Vagina (tissue), 2 donors: ENCODE measurements at regions not wholly inside any gene's neighbourhood (a gene's known extent, or its start where the extent isn't known, plus 50 kb on each side); places are given as distances from the start of the nearest gene placed in this dataset.

Experiments
- DNase-seq, 2 donors: peaks; one replicate each; pipeline ENCODE4 v3.0.0-alpha.2; 2017; ENCODE audit errors: extremely low spot score in 2 of 2
- H3K27ac ChIP-seq: fragments of 200-600 bp; sonication (generic); one replicate; pipeline ENCODE4 v1.5.1; 2019
- H3K27me3 ChIP-seq: fragments of 200-600 bp; sonication (generic); one replicate; pipeline ENCODE4 v1.5.1; 2019
- H3K36me3 ChIP-seq, 2 donors: fragments of 200-600 bp; sonication (generic); one replicate each; pipeline ENCODE4 v1.5.1; 2017 to 2019
- H3K4me1 ChIP-seq: fragments of 200-600 bp; sonication (generic); one replicate; pipeline ENCODE4 v1.5.1; 2019
- H3K4me3 ChIP-seq, 2 donors: fragments of 200-600 bp; sonication (generic); 1 replicate in 1 of 2; 2 replicates in 1 of 2; pipeline ENCODE4 v1.5.1; 2016 to 2019
- H3K9me3 ChIP-seq: fragments of 200-600 bp; sonication (generic); one replicate; pipeline ENCODE4 v1.5.1; 2019
- POLR2A ChIP-seq, 2 donors: fragments of 450-650 bp; IDR thresholded peaks; one replicate each; pipeline ENCODE4 v1.6.1; 2017; ENCODE audit warnings: antibody characterized with exemption in 2 of 2, mild to moderate bottlenecking in 2 of 2, moderate library complexity in 2 of 2
- POLR2AphosphoS5 ChIP-seq, 2 donors: sonication (generic); formaldehyde crosslinking; IDR thresholded peaks; one replicate each; pipeline ENCODE4 v1.9.0; 2017; ENCODE audit warnings: antibody characterized with exemption in 2 of 2, mild to moderate bottlenecking in 2 of 2, low read depth in 1 of 2; ENCODE audit not compliant: insufficient read depth in 1 of 2
- intact Hi-C: fragments of 100-400 bp; cut with DNase I; formaldehyde crosslinking; loops from one replicate; pipeline ENCODE4 v1.15.1; 2023
- TF ChIP-seq, protein P1 (sequence below), 3 experiments: fragments of 450-650 bp in 2 of 3; fragments of 200-600 bp in 1 of 3; sonication (generic) in 1 of 3; IDR thresholded peaks; one replicate each; pipeline ENCODE4 v1.5.1; 2017 to 2019; ENCODE audit warnings: antibody characterized with exemption in 3 of 3, mild to moderate bottlenecking in 2 of 3, moderate library complexity in 2 of 3

DNA sequence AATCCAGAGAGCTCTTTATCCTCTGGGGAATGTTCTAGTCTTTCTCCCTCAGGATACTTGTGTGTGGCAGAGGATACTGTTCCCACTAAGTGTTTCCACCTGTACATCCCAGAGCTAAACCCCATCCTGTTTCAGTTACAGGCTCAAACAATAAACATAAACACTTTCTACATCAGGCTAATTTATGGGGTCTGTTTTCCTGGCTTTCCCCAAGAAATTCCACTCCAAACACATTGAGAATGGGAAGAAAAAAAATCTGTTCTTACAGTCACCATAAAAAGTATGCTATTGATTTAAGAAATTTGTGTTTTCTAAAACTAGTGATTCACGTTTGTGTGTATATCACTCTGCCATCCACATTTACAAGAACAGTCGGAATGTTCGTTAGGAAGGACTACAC, 293.9 kb upstream of the FOXQ1 start:
- no peaks in the 10 kb centered on the region for H3K27me3 ChIP-seq
- no peaks in the 10 kb centered on the region for H3K36me3 ChIP-seq
- peaks cover 8% of the 10 kb centered on the region for H3K4me1 ChIP-seq
- no peak for DNase-seq
- intact Hi-C loops = no loop called here
- TF ChIP-seq POLR2AphosphoS5 (IDR thresholded peaks at IDR 0.05; ENCODE audit: insufficient read depth in 1 of 2, low read depth in 1 of 2) (no peak), POLR2A (IDR thresholded peaks at IDR 0.05) (no peak)
- TF ChIP-seq, protein P1, sequence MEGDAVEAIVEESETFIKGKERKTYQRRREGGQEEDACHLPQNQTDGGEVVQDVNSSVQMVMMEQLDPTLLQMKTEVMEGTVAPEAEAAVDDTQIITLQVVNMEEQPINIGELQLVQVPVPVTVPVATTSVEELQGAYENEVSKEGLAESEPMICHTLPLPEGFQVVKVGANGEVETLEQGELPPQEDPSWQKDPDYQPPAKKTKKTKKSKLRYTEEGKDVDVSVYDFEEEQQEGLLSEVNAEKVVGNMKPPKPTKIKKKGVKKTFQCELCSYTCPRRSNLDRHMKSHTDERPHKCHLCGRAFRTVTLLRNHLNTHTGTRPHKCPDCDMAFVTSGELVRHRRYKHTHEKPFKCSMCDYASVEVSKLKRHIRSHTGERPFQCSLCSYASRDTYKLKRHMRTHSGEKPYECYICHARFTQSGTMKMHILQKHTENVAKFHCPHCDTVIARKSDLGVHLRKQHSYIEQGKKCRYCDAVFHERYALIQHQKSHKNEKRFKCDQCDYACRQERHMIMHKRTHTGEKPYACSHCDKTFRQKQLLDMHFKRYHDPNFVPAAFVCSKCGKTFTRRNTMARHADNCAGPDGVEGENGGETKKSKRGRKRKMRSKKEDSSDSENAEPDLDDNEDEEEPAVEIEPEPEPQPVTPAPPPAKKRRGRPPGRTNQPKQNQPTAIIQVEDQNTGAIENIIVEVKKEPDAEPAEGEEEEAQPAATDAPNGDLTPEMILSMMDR (IDR thresholded peaks at IDR 0.05) = no peak
- H3K27ac ChIP-seq = no peak overlapping the region
- no peaks in the 10 kb centered on the region for H3K9me3 ChIP-seq
- H3K4me3 ChIP-seq = no peak overlapping the region

DNA sequence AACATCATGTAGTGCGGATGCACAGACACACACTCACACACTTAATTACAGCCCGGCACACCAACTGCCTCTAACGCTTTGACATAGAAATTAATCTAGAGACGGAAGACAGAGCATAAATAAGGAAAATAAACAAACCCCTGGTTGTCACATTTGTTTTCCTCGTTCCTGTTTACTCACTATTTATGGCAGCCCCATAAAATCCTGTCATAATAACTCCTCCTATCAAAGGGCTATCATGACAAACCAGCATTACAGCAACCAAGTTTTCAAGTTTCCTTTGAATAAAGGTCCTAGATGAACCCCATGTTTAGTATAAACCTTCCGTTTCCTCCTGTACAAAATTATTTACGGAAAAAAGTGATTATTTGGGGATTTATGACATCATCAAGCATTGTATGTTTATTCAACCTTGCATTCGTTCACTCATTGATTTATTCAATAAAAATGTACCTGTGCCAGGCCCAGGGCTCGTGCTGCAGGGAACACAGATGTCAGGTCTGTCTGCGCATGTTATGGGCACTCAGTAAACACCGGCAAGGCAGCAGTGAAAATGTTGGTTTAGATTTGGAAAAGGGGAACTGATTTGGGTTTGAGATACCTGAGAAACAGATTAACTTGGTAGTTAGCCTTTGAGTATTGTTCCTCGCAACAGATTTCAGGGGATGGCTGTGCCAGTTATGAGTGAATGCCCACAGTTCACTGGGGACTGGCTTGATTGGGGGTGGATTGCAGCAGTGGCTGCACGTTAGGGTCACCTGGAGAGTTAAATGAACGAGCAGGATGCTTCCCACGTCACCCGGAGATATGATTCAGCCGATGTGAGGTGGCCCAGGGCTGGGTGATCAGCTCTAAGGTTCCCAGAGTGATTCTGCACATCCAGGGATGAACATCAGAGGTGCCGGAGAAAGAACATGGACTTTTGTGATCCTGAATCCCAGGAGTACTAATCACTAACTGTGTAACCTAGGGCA, 295.3 kb upstream of the FOXQ1 start:
- intact Hi-C loops = no loop called here
- H3K27me3 ChIP-seq = no peaks in the 10 kb centered on the region

DNA sequence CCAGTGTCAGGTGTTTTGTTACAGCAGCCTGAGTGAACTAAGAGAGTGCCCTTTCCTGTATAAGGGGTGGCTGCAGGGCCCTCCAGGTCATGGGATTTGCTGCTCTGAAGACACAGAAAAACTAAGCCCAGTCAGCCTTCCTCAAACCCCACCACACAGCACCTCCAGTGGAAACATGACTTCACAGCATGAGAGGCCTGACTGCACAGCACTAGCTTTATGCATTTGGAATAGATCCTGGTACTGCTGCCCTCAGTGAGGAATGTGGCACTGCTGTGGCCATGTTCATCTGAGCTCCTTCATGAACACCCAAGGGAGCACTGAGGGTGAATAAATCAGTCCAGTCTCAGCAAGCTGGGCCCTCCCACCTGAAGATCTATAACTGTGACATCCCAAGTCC, 296.1 kb upstream of the FOXQ1 start:
- intact Hi-C loops = no loop called here
- Histone ChIP-seq H3K27me3 (no peaks in the 10 kb centered on the region), H3K36me3 (no peaks in the 10 kb centered on the region), H3K4me3 (no peak overlapping the region), H3K9me3 (no peaks in the 10 kb centered on the region), H3K27ac (no peak overlapping the region), H3K4me1 (peaks cover 8% of the 10 kb centered on the region)
- TF ChIP-seq, protein P1 (IDR thresholded peaks at IDR 0.05) = no peak
- TF ChIP-seq POLR2A (IDR thresholded peaks at IDR 0.05) (no peak), POLR2AphosphoS5 (IDR thresholded peaks at IDR 0.05; ENCODE audit: insufficient read depth in 1 of 2, low read depth in 1 of 2) (no peak)
- DNase-seq = peak in 1 of 2 donors; percentile 72

More for the DNA sequence above, 295.3 kb upstream of the FOXQ1 start:
- no peak overlapping the region for H3K27ac ChIP-seq
- H3K4me1 ChIP-seq = peaks cover 8% of the 10 kb centered on the region
- no peak overlapping the region for H3K4me3 ChIP-seq
- no peaks in the 10 kb centered on the region for H3K36me3 ChIP-seq
- no peaks in the 10 kb centered on the region for H3K9me3 ChIP-seq
- DNase-seq = no peak
- no peak for TF ChIP-seq POLR2AphosphoS5 (IDR thresholded peaks at IDR 0.05; ENCODE audit: insufficient read depth in 1 of 2, low read depth in 1 of 2)
- no peak for TF ChIP-seq POLR2A (IDR thresholded peaks at IDR 0.05)
- TF ChIP-seq, protein P1 (IDR thresholded peaks at IDR 0.05) = no peak

DNA sequence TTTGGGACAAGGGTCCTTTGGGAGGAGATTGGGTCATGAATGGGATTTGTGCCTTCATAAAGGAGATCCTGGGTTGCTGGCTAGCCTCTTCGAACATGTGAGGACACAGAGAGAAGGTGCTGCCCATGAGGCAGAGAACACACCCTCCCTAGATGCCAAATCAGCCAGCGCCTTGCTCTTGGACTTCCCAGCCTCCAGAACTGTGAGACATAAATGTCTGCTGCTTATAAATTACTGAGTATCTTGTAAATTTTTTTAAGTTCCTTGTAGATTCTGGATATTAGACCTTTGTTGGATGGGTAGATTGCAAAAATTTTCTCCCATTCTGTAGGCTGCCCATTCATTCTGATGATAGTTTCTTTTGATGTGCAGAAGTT, 297.5 kb upstream of the FOXQ1 start:
- Histone ChIP-seq H3K27me3 (no peaks in the 10 kb centered on the region), H3K9me3 (no peaks in the 10 kb centered on the region), H3K27ac (no peak overlapping the region), H3K4me1 (peaks cover 8% of the 10 kb centered on the region), H3K36me3 (no peaks in the 10 kb centered on the region), H3K4me3 (no peak overlapping the region)
- intact Hi-C loops = no loop called here
- DNase-seq = no peak
- TF ChIP-seq, protein P1 (IDR thresholded peaks at IDR 0.05) = no peak
- no peak for TF ChIP-seq POLR2A (IDR thresholded peaks at IDR 0.05)
- TF ChIP-seq POLR2AphosphoS5 (IDR thresholded peaks at IDR 0.05; ENCODE audit: insufficient read depth in 1 of 2, low read depth in 1 of 2) = no peak
